Cortex of kidney (tissue), 1 donor: ENCODE measurements at regions not wholly inside any gene's neighbourhood (a gene's known extent, or its start where the extent isn't known, plus 50 kb on each side); places are given as distances from the start of the nearest gene placed in this dataset.

ENCODE experiments used
- DNase-seq: peaks from one replicate; lab custom pipeline; 2025; lab: John Stamatoyannopoulos, UW

DNA sequence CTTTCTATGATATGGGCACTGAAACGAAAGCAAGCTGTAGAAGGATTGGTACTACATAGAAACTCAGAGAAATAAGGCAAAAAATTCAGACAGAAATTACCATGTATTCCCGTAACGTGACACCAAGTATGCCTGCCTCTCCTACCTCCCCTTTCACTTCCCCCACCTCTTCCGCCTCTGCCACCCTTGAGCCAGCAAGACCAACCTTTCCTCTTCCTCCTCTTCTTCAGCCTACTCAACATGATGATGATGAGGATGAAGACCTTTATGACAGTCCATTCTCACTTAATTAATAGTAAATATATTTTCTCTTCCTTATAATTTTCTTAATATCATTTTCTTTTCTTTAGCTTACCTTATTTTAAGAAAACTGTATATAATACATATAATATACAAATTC is 188.1 kb upstream of the VGLL2 start:
- no peak for DNase-seq

DNA sequence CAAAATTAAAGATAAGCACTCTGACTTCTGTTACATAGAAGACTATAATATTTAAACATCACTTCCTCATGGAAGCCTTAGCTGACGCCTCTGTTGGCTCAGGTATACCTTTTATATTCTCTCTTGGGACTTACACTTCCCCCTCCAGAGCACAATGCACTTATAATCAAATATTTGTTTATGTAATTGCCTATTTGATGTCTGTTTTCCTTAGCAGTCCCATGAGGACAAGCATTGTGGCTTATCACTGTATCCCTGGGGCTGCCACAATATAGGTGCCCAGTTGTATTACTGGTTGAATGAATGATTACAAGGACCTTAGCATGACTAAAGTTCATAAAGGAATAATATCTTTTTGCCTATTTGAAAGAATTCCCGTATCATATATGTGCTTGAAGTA is 186.7 kb upstream of the VGLL2 start:
- DNase-seq, result no peak

DNA sequence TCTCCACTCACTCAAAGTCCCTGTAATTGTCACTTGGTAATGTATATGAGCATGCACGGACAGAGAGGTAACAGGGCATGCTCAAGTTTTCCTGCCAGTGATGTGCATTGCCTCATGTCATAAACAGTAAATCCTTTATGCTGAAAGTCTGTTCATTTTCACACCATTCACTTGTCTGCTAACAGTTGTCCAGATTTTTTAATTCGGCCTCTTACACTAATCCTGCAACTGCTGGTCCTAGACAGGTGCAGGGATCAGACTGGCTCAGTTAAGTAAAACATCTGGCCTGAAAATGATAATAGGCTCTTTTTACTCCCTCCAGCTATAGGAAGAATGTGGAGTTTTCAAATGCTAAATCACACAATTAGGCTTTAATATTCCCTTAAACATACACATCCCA is 185.4 kb upstream of the VGLL2 start:
- no peak for DNase-seq

DNA sequence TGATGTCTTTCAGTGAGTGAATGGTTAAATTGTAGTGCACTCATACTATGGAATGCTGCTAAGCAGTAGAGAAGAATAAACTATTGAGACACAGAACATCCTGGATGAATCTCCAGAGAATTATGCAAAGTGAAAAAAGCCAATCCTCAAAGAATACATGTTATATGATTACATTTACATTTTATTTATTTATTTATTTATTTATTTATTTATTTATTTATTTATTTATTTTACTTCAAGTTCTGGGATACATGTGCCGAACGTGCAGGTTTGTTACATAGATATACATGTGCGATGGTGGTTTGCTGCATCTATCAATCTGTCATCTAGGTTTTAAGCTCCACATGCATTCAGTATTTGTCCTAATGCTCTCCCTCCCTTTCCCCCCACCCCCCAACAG is 175.8 kb upstream of the VGLL2 start:
- no peak for DNase-seq

DNA sequence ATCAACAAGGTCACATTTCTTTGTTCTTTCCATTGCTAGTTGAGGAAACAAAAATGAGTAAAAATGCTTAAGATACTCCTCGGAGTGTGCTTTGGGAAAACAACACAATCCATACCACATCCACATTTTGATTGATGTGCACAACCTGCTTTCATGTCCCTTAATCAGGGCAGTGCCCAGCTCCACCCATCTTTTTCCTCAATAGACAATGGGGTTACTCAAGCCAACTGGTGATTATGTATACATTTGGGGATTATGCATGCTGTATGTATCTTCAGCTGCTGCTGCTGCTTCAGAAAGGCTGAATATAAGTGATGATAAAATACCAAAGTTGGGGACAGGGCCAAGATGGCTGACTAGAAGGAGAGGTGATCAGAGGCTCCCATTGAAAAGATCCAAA is 155.2 kb upstream of the VGLL2 start:
- DNase-seq, result no peak

DNA sequence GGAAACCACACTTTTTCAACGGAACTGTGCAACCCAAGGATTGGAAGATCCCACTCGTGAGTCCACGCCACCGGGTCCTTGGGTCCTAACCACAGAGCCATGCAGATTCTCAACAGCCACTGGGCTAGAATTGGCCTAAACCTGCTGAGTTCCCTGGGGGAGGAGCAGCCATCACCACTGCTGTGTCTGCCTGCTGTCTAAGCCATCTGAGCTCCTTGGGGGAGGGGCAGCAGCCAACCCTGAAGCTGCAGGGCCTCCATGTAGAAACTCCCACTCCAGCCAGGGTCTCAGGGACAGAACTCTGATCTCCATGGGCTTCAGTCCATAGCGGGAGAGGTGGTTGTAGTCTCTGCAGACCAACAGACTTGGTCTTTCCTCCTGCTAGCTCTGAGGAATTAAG is 154.6 kb upstream of the VGLL2 start:
- DNase-seq, result no peak

DNA sequence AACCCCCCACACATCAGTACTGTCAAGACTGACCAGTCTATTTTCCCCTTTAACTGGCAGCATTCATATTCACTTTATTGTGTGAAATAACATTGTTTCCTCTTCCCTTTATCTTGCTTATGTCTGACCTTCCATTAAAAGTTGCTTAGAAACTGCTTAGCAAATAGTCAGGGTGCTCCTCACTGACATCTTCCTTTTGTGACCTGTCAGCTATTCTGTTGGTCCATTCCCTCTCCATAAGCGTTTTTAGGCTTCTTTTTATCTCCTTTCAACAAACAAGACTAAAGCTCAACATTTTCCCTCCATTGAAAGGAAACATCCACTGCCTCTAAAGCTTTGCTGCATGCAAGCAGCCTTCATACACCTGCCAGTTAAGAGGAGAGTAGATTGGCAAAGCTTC is 147.7 kb upstream of the VGLL2 start:
- no peak for DNase-seq

DNA sequence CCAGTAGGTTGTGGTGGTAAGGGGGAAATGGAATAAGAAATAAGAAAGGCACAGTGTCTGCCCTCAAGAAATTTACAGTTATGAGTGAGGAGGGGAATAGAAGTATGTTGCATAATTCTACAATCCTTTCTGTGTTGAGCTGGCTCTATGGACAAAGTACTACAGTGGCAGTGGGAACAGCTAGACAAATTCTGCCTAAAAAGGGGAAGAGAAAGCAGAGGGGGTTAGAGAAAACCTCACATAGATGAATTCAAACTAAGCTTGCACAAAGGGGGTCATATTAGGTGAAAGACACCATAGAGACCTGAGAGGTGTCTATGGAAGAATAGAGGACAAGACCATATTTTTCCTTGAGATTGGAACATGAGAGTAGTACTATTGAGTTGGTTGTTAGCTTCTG is 146.9 kb upstream of the VGLL2 start:
- no peak for DNase-seq

DNA sequence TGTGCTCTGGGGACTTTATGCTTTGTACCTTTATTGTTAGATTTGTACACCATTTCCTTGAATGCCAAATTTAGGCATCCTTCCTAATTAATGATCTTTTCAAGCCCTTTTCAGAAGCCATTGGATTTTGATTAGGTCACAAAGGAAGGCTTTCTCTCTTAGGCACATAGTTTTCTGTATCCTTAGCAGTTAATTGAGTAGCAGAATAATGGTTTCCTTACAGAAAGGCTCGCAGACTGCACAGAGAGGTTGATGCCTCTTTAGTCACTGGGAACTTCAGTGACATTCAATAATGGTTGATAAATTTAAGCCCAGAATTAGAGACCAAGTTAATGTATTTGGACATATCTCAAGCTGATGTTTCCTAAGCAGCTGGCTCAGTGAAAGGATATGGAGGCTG is 139.1 kb upstream of the VGLL2 start:
- DNase-seq, result no peak

DNA sequence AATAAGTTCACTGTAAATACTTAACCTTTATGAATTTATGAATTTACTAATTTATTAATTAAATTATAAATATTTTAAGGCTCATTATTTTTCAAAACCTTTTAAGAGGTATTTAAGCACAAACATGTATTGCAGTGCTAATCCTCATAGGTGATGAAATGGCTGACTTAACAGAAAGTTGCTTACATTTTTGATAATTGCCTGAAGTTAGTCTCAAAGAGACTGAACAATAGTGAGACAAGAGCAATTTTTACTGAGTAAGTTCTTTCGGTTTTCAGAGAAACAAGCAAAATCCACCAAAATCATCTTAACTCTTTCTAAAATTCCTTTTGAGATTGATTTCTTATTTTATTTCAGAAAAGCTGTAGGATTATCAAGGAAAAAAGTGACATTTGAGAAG is 137.3 kb upstream of the VGLL2 start:
- no peak for DNase-seq

DNA sequence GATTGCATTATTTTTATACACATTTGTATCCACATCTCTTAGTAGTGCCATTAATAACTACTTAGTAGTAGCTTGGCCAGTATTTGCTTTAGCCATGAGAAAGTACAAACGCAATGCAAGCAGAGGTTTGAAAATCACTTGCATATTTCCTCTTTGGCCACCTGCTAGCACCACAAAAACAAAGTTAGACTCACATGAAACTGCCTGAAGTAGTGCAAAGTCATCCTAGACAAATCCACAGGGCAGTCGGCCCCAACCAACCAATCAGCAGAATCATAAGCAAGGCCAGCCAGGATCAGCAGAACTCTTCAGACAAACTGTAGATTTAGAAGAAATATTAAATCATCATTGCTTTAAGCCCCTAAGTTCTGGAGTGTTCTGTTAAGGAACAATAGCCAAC is 135.2 kb upstream of the VGLL2 start:
- DNase-seq, result no peak

DNA sequence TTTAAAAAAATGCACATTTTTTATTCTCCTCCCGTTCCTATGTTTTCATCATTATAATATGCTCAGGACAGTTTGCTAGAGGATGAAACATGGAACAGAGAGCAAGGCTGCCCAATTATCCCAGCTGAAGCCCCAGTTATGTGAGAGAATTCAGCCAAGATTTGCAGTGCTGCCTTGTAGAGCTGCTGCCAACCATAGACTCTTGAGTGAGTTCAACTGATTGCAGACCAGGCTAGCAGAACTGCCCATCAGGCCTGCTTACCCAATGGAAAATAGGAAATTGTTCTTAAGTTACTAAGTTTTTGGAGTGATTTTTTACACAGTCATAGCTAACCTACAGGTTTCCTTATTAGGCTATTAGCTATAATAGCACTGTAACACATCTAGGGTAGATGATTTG is 128.7 kb upstream of the VGLL2 start:
- no peak for DNase-seq

DNA sequence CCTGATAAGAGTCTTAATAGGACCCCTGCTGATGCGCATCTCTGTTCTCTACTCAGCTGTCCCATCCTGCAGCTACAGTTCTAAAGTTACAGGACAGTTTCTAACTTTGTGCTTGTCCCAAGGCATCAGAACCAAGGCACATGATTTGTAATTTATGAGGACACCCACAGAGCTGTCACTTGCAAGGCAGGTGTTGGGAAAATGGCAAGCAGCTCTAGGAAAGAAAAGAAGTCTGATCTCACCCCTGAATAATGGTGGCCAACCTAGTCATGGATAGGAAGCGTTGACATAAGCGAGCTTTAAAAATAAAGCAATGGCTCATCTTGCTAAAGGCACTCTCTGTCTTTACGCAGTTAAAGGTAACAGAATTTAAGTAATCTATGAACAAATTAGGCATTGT is 127.6 kb upstream of the VGLL2 start:
- DNase-seq, result no peak

DNA sequence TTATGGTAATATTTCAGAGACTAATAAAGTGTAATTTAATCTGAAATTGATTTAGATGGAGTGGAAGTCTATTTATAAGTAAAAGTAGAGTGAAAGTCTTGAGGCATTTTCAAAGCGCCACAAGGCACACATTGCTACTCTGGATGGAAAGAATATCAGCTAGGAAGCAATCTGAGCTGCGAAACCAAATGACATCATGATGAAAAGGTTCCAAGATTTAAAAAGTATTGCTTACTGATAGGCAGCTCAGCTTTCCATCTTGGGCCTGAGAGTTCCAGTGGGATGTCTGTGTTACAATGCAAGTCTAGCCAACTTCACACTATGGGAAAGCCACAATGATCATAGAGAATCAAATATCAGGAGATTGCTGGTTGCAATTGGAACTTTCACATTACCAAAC is 126.9 kb upstream of the VGLL2 start:
- no peak for DNase-seq

DNA sequence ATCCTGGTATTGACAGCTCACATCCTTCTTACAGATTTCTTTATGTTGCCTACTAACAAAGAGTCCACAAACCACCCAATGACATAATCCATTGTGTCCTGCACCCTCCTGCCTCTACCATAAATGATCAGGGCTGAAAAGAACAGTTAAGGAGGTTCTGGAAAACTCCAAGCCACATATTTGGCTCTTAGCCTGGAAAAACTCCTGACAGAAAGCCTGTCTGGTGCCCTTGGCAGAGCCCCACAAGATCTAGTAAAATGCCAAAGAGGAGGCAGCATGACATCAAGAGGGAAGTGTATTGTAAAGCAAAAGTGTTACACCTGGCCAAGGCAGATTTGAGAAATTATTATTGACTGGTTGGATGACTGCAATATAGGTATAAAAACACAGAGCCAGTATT is 126.4 kb upstream of the VGLL2 start:
- no peak for DNase-seq

DNA sequence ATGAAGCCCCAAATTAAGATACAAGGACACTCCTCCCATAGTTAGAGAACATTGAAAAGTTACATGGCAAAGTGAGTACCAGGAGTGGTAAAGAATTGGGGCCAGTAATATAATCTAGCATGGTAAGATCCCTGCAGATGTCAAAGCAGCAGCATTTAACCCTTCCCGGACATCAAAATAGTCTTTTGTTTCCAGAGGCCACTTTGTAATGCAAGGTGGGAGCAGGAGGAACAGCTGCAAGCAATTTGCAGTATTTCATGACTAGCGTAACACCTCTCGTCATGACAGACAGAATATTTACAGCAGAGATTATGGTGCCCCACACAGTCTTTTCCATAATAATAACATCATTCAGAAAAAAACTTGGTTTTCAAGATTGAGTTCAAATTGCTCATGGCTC is 123.2 kb upstream of the VGLL2 start:
- no peak for DNase-seq

DNA sequence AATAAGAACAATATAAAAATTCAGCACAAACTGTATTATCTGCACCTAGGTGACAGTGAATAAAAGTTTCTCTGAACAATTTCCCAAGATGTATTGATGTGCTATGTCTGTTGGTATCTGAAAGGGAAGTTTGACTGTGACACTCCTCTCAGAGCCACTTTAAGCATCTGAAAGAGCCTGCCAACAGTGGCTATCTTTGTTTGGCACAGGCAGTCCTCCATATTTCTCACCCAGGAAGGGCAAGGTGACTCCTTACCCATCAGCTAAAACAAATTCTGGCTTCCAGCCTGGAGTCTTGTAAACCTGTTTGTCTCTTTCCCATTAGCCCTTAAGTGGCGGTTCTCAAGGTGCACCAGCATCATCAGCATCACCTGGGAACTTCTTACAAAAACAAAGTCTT is 122.4 kb upstream of the VGLL2 start:
- DNase-seq, result no peak

DNA sequence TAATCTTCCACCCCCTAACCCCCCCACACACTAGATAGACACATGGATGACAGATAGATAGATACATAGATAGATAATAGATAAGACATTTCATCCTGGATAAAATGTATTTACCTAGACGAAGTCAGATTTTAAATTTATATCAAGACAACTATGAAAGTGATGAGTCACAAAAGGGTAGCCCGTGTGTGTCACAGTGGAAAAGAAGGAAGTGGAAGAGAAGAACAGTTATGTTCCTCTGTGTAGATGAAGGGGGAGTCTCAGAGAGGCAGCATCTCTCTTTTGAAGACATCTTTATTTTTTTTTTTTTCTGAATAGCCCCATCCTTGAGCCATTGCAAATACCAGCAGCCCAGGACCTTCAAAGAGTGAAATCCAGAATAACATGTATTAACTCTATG is 121.7 kb upstream of the VGLL2 start:
- no peak for DNase-seq

DNA sequence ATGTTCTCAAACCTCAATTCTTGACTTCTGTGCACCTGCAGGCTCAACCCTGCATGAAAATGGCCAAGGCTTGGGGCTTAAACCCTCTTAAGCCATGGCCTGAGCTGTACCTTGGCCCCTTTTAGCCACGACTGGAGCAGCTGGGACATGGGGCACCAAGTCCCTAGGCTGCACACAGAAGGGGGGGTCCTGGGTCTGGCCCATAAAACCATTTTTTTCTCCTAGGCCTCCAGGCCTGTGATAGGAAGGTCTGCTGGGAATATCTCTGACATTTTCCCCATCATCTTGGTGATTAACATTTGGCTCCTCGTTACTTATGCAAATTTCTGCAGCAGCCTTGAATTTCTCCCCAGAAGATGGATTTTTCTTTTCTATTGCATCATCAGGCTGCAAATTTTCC is 119.4 kb upstream of the VGLL2 start:
- DNase-seq, result no peak

DNA sequence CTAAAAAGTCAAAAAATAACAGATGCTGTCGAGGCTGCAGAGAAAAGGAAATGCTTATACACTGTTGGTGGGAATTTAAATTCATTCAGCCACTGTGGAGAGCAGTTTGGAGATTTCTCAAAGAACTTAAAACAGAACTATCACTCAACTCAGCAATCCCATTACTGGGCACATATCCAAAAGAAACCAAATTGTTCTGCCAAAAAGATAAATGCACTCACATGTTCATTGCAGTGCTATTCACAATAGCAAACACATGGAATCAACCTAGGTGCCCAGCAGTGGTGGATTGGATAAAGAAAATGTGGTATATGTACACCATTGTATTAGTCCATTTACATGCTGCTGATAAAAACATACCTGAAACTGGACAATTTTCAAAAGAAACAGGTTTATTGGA is 116.0 kb upstream of the VGLL2 start:
- DNase-seq, result no peak

DNA sequence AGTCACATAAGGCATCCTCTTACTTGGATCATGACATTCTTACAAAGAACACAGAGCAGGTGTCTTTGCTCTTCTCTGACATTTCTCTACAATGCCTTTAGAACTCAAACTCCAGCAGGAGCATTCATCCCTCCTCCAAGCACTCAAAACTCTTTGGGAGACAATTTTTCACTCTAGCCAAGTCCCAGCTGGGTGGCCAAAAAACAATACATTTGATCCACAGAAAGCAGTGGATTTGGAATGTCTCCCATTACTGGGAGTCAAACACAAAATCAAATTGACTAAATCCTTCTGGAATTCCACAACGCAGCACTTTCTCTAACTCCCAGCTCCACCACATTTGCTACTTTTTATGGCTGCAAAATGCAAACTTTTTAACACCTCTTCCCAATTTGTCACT is 108.6 kb upstream of the VGLL2 start:
- no peak for DNase-seq

DNA sequence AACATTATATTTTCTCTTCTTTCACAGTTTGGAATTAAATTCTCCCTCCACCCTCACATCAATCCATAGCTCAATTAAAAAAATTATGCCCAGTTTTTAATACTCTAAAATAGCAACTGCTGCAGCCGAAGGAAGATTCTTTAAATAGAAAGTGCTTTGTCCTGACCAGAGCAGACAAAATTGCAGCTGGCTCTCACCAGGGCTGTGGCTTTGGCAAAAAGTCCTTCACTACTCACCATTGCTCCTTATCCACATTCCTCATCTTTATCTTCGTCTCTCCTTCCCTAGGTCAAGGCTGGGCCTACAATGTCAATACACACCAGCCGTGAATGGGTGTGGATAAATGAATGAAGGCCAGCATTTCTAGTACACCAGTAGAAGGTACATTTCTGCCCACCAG is 107.9 kb upstream of the VGLL2 start:
- DNase-seq, result no peak

DNA sequence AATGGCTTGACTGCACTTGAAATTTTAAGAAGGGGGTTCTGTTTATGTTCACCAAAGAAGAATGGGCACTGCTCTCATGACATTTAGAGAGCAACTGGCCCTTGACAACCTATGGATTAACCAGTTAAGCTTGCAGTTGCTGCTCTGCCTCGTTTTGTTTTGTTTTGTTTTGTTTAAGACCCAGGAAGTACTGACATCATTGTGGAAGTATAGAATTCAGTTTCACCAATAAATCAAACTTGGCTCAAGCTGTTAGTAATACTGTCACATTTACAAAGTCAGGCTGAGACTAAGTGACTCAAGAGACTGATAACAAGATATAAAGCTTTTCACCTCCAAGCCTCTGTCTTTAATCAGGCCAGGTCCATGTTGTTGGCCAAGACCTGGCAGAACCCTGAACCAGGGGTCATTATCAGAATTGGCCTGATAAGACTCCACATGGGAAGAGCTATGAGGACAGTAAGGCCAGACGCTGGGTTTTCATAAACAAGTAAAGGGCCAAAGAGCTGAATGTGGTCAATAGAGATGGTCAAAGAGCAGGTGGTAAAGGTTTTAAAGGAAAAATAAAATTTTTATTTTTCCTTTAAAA is 99.4 kb upstream of the VGLL2 start:
- no peak for DNase-seq

DNA sequence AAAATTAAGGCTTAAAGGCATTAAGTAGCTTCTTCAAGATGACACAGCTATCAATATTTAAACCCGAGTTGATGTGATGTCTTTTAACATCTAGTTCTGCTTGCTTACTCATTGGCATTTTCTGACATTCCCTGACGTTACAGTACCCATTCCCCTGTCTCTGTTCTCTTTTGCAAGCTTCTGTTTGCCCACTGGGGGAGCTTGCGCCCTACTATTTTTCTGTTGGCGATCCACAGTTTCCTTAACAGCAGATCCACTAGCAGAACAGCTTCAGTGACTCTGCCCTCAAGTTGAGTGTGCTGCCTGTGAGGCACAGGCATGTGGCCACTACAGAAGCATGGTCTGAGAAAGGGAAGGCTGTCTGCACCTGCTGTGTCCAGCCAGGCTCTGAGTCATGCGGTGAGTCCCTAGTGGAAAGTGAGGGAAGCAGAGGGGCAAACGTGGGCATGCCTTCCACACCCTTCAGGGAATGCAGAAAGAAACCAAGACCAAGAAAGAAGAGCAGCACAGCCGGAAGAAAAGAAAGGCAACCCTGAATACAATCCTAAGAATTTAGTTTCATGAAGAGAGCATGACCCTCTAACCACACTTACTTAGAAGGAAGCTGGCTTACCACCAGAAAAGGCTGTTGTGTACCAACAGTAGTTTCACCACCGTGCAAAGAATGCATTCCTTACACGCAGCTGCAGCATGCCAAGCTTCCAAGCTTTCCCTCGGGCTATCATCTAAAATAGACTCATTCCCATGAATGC is 97.7 kb upstream of the VGLL2 start:
- DNase-seq, result no peak
